ENCODE measurements at regions not wholly inside any gene's neighbourhood (a gene's known extent, or its start where the extent isn't known, plus 50 kb on each side); places are given as distances from the start of the nearest gene placed in this dataset.
A peak's percentile ranks its signal among the peaks of the same experiment; 100 is the strongest.
"Not testable (repeated sequence)": the region's sequence is repeated elsewhere in the genome, so short reads cannot be mapped to it uniquely, and the experiment has no call there.

DNA sequence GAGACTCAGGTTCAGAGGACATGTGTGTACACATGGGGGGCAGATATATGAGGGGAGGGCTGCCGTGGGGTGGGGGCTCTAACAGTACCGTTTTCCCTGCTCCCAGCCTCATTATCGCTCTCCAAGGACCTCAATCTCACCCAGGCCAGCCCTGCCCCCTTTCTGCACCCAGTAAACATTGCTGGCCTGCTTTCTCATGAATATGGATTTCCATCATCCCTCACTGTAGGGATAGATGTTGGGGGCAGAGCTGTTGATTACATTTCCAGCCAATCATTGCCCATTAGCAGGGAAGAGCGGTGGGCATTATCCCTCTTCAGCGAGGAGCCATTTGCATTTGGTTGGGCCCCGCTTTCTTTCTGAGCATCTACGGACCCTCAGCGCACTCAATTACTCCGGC is 273.8 kb downstream of the RPS6KC1 start:
- no peak for DNase-seq

DNA sequence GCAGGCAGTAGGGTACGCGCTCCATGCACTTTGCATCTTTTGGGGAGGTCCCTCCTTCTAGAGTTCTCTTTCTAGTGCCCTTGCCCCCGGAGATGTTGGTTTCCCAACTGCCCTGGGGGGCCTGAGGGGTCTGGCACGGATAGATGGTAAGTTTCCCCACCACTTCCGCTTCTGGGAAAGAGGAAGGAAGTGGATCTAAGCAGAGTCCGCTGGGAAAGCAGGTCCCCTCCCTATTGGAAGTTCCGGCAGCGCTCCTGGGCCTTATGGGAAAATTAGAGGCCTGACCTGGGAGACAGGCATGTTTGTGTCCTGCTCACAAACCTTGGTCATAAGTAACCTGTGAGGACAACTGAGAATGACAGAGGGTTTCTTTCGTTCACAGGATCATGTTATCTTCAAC is 274.4 kb downstream of the RPS6KC1 start:
- DNase-seq: no peak

DNA sequence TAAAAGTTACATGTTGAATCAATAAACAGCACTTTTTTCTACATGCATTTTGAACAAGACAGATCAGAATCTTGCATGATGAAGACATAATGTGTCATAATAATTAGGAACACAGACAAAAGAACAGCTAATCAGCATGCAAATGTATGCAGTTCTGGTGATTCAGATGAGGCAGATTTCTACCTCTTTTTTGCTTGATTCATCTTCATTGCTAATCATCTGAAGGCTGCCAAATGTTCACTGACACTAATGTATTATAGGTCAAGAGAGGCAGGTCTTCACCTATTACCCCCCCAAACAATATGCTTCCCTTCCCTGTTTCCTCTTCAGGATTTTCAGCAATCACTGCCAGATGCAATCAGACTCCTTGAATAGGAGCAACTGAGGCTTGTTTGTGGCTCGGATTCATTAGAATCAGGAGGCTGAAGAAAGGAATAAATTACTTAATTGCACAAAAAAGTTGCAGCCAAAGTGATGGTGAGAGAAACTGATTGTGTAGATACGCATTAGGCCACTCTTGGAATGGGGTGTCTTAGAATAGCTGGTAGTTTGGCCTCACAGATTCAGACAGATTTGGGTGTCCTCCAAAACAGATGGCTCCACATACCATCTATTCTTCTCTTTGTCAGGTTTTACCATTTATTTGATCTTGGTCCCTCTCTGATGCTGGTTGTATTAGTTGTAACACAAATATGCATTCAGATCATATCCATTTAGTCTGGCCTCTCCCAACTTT is 275.4 kb downstream of the RPS6KC1 start:
- DNase-seq: no peak

DNA sequence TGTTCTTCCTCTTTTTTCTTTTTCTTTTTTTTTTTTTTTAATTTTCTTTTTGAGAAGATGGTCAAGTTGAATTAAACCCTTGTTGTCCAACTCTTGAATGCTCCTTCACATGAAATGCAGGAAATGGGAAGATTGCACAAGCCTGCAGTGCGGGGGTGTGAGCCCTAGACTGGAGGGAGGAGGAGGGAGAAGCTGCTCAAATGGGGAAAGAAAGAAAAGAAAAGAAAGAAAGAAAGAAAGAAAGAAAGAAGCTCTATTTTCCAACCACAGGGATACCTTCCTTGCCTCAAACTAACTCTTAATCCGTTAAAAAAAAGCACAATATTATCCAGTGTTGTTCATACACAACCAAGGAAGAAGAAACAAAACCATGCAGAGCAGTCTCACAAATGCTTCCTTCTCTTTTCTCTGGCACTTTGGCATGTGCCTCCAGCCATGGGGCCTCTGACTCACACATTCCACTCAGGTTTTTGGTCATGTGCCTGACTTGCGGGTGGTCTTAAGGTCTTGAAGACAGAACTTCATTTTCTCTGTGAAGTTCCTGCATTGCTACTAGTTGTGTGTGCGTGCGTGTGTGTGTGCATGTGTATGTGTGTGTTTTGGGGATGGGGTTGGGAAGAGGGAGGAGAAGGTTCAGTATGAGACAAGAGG is 276.1 kb downstream of the RPS6KC1 start:
- DNase-seq: peak; percentile 55

- no peak for DNase-seq
These were observed 278.5 kb downstream of the RPS6KC1 start for GRCh38 chr1:213329406-213330008.

- no peak for DNase-seq
These were observed 279.2 kb downstream of the RPS6KC1 start for GRCh38 chr1:213330281-213330680.

DNA sequence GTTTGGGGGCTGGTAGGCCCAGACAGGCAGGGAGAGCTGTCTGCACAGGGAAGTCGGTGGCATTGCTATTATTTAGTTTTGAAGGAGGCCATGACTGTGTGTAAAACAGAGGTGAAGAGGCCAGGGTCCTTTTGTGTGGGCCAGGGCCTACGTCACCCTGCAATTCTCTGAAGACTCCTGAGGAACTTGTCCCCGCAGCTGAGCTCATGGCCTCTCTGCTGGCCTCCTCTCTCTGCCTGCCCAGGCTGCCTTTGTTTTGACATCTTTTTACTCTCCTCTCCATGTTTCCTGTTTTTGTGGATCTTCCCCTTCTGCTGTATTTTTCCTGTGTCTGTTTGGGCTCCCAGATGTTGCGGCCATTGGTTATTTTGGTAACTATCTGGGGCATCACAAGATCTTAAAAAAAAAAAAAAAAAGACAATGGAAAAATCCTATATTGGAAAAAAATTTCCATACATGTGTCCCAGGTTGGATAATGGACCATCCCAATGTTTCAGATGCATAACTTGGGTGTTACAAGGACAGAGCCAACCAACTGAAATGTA is 280.7 kb downstream of the RPS6KC1 start:
- no peak for DNase-seq

- no peak for DNase-seq
These were observed 281.4 kb downstream of the RPS6KC1 start for GRCh38 chr1:213332491-213332890.

- DNase-seq: no peak
These were observed 282.1 kb downstream of the RPS6KC1 start for GRCh38 chr1:213333121-213333520.

DNA sequence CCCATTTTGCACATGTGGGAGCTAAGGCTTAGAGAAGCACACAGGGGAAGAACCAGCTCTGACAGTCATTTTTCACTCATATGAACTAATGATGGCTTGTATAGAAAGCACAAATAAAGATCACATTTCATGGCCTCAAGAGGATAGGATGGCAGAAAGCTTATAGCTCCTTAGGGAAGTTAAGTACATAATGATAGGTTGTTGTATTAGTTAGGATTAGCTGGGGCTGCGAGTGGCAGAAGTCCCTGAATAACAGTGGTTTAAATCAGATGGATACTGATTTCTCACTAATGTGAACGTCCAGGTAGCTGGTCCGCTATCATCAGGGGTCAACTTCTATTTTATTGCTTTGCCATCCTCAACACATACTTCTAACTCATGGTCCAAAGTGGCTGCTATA is 284.0 kb downstream of the RPS6KC1 start:
- no peak for DNase-seq

DNA sequence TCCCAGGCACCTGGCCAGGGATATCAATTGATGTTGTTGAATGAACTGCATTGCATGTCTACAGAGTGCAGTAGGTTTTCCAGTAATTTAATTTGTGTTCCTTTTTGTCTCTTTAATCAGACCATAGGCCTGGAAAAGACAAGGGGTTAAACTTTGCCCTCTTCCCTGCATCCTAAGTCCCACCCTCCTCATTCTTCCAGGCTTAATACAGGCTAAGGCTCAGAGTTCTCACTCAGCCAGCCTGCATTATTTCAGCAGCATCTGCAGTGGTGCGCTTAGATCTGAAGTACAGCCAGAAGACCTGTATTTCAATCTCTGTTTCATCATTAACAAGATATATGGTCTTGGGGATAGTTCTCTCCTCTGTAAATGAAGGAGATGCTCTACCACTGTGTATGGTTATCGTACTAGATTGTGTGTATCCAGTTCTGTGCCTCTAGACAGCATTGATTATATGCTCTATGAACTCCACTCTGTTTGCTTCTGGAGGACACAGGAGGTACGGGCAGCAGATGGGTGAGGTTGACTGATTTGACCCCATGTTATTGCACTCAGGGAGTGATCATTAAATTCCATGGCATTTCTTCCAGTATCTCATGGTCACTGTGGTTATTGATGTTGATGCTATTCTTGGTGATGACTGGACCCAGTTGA is 286.1 kb downstream of the RPS6KC1 start:
- DNase-seq: no peak

DNA sequence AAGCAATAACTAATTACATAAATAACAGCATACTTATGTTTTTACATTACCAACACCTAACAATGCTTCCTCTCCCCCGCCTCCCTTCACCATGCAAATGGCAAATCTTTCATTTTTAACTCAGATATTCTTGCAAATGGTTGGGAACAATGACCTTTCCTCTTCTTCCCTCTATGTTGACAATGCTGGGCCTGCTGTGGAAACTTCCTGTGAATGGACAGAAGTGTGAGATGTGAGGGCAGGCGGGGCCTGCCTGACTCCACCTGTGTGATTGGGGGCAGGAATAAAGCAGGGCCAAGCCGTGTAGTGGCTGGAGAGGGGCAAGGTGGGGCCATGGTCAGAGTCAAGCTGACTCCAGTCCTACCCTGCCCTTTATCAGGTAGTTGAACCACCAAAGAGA is 289.6 kb downstream of the RPS6KC1 start:
- DNase-seq: no peak

- no peak for DNase-seq
These were observed 294.6 kb downstream of the RPS6KC1 start for GRCh38 chr1:213345621-213346020.

DNA sequence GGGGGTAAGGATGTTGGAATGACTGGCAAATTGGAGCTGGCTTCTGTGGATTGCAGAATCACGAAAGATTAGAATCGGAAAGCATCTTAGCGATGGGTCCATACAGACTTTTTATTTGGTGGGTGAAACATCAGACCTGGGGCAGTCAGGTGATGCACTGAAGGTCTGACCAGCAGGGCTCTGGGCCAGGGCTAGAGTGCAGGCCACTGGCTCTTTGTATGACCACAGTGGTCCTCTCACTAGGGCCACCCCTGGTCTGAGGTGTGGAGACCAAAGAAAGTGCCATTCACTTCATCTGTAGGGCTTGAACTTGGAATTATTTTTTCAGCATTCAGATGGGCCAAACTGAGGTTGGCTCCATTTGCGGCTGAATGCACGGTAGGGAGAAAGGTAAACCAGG is 306.4 kb downstream of the RPS6KC1 start:
- DNase-seq: no peak

GRCh38 chr1:213358368-213358767 is 307.3 kb downstream of the RPS6KC1 start:
- DNase-seq: not testable (repeated sequence)

DNA sequence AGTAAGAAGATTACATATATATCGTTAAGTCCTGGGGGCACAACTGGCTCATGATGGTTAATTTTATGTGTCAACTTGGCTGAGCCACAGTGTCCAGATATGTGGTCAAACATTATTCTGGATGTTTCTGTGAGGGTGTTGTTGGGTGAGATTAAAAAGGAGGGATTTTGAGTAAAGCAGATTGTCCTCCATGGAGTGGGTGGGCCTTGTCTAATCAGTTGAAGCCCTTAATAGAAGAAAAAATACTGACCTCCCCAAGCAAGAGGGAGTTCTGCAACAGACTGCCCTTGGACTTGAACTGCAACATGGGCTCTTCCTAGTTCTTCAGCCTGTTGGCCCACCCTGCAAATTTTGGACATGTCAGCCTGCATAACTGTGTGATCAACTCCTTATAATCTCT is 311.6 kb downstream of the RPS6KC1 start:
- no peak for DNase-seq

- no peak for DNase-seq
These were observed 315.2 kb downstream of the RPS6KC1 start for GRCh38 chr1:213366141-213366831.

DNA sequence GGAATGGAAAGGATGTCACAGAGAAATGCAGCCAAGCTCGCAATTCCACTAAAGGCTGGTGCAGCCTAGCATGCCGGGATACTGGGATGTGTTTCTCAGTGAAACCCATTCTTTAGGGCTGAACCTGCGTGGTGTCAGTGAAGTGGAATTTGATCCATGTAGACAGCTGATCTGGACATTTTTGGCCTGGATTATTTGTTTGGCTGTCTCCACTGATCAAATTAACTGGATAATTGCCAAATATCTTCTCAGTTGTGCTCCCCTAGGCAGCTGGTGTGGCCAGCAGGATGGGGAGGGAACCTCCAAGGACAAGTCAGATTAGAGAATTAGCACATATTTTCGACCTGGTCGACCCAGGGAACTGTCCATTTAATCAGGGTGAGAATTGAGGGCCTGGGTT is 318.4 kb downstream of the RPS6KC1 start:
- DNase-seq: no peak

- no peak for DNase-seq
These were observed 319.5 kb downstream of the RPS6KC1 start for GRCh38 chr1:213370523-213370922.

DNA sequence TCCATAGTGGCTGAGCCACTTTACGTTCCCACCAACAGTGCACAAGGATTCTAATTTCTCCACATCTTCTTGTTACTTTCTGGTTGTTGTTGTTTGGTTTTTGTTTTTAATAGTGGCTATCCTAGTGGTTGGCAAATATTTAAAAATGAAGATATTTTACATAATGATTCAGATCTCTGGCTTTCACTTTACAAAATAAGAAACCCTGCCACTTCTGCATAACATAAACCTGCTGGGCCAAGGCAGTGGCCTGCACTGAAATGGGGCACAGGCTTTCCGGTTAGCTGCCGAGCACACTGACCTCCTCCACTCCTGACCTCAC is 320.4 kb downstream of the RPS6KC1 start:
- DNase-seq: no peak

DNA sequence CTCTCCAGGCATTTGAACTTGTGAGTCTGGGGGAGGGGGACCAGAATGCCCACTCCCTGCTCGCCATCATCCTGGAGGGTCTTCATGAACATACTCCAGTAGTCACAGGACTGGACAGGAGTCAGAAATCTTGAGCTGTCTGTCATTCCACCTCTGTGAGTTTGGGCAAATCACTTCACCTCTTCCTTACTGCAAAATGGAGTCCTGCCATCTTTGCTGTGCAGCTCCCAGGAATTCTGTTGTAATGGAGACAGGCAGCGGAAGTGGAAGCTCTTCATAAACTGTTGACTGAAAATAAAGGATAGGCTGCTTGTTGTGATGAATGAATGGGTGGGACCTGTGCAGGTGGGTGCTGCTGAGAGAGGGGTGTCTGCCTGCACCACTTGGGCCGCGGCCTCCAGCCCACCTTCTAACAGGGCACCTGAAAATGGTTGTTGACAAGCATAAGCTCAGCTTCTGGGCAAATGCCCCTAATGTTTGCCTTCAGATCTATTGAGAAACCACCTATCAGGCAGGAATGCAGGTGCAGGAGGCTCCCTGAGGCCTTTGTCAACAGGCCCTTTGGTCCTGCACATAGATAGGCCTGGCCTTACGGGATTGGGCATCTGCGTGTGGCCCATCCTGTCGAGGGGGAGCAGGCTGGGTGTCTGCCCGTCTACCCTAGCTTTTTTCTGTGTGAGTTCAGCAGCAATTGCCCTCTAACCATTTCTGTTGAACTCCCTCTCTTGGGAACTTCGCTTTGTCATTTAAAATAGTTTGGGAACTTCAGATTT is 321.0 kb downstream of the RPS6KC1 start:
- no peak for DNase-seq

- DNase-seq: peak; percentile 26
These were observed 323.3 kb downstream of the RPS6KC1 start for GRCh38 chr1:213374369-213374768.

All from T1000 (cell line).